Renal cortical epithelial cell (primary cell): ENCODE measurements at regions not wholly inside any gene's neighbourhood (a gene's known extent, or its start where the extent isn't known, plus 50 kb on each side); places are given as distances from the start of the nearest gene placed in this dataset.
A peak's percentile ranks its signal among the peaks of the same experiment; 100 is the strongest.

ENCODE experiments used
- DNase-seq: peaks from one replicate; pipeline ENCODE4 v3.0.0-alpha.2; 2011; ENCODE audit warnings: low read depth

DNA sequence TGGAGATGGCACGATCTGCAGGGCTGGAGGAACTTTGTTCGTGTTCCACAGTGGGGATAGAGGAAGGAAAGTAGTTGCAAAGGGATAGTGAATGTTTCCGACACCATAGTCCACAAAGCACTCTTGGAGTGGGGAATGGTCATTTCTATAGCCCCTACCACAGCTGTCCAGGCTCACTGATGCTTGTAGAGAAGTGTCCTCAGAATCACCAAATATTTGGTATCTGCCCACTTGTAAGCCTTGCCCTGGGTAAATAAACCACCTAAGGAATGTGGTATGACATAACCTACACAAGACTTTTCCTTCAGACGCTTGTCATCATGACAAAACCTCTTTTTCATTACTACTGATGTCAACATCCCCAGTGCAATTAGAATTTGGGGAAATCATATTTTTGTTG is 686.5 kb upstream of the ARGLU1 start:
- peak; percentile 23 for DNase-seq

DNA sequence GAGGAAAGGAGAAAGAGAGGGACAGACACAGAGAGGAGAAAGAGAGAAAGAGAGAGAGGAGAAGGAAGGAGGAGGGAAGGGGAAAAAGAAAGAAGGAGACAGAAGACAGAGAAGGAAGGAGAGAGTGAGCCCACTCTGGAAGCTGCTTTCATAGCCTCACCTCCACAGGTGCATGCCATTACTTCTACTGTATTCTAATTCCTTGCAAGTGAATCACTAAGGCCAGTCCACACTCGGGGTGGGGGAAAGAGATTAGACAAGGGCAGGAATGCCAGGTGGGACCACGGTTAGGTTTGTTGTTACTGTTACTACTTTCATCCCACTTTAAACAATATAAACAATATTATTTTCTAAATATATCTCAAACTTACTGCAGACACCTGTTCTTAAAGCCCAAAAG is 684.5 kb upstream of the ARGLU1 start:
- no peak for DNase-seq

DNA sequence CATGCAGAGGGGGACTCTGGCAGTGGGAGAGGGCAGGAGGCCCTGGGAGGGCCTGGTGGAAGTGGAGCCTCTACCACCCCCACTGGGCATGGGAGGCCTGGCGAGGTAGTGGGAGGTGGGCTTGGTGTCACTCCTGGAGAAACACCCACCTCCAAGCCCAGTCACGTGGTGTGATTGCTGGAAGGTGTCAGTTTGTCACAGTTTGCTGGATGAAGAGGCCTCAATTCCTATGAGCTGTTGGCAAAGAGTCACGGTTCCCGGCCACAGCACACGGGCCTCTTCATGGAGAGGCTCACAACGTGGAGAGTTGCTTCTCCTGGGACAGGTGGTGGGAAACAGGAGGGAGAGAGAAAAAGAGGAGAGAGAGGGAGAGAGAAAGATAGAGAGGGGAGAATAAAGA is 684.1 kb upstream of the ARGLU1 start:
- DNase-seq: no peak

DNA sequence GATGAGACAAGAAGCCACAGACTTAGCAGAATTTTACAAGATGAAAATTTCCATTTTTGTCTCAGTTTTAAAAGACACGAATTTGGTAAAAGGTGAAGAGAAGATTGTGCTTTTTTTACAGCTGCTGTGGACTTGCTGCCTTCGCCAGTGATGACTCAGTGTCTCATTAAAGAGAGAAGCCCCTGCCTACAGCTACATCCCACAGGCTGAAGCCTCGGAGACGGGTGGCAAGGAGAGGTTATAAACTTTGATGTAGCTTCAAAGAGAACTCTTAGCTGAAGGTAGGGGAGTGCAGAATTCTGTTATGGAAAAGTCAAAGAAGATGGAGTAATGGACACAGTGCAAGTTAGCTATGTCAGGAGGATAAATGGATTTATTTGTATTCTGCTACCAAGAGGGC is 683.4 kb upstream of the ARGLU1 start:
- DNase-seq: no peak

DNA sequence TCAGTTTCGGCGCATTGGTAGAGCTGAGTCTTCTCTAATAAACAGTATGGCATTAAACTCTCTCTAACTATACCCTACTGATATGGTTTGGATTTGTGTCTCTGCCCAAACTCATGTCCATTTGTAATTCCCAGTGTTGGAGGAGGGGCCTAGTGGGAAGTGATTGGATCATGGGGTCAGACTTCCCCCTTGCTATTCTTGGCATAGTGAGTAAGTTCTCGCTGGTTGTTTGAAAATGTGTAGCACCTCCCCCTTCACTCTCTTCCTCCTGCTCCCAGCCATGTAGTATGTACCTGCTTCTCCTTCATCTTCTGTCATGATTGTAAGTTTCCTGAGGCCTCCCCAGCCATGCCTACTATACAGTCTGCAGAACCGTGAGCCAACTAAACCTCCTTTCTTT is 682.7 kb upstream of the ARGLU1 start:
- peak; percentile 21 for DNase-seq

DNA sequence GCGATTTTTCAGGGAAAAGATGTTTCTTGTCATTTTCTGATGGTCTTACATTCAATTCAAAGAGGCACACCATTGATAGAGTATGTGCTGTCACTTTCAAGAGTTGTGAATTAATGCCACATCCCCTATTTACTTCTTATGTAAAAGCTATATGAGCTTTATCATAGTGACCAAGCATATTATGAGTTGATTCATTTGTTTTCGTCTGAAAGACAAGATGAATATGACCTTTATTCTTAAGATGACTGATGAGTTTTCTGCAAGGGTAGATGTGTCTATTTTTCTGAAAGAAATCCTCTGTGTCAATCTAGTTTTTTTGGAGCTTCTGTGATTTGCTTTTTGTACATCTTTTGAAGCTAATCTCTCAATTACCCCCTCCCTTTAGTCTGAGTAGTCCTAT is 676.3 kb upstream of the ARGLU1 start:
- no peak for DNase-seq

DNA sequence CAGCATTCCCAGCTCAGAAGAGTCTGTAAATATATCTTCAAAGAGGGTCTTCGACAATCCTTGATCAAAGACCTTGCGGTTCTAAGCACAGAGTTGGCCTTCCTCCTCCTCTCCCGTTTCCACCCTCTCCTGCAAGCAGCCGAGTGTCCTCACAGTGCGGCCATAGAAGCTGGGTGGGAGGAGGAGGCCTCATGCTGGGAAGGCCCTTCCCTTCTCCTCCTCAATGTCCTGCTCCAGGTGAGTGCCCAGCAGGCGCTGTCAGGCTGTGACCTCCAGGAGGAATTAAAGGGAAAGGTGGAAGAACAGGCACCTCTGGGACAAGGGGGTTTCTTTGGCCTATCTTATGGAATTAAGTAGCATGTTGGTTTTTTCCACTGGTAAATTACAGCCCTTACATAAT is 674.2 kb upstream of the ARGLU1 start:
- DNase-seq: no peak

DNA sequence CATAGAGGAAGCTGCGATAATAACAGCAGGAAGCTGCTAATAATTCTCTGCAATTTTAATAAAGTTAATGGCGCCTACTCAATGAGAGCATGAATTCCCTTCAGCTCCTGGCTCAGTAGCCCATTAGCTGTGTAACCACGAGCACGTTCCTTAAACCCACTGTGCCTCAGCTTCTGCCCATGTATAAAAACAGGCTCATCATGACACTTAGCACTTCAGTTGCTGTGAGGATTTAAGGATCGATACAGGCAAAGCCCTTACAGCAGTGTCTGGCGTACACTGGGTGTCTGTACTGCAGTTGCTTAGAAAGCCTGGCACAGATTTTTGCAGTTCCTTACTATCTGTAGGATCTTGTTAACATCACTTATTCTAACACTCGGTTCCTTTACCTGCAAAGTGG is 673.4 kb upstream of the ARGLU1 start:
- no peak for DNase-seq

DNA sequence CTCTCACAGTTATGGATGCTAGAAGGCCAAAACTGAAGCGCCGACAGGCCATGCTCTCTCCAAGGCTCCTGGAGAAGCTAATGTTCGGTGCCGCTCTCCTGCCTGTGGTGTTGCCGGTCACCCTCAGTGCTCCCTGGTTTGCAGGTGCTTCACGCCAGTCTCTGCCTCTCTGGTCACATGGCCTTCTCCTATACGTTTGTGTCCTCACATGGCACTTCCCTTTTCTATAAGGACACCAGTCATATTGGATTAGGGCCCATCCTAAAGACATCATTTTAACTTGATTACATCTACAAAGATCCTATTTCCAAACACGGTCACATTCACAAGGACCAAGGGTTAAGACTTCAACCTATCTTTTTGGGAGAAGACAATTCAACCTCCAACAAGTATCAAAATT is 671.3 kb upstream of the ARGLU1 start:
- no peak for DNase-seq

DNA sequence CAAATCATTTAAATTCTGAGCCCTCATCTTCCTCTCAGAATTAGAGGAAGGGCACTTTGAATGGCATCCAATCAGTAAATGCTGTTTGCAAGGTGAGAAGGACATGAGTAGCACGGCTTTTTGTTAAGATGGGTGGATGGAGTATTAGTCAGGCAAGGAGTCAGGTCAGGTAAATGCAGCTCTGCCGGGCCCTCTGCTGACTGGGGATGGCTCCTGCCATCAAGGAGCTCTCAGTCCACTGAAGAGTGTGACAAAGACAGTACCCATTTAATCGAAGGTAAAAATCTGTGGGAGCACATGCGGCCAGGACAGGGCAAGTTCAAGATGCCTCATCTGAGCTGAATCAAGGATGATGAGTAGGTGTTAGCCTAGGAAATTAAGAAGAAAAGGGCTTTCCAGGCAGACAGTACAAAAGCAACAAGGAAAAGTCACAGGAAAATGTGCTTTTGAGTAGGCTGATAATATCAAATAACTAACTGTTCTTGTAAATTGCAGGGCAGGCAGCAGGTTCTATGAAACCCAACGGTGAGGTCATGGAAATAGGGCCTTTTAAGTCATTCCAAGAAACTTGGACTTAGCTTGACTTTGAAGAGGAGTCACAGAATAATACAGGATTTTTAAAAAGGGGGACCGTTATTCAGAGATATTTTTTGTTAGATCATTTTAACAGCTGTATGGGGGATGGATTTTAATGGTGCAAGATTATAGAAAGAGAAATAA is 670.5 kb upstream of the ARGLU1 start:
- DNase-seq: no peak

DNA sequence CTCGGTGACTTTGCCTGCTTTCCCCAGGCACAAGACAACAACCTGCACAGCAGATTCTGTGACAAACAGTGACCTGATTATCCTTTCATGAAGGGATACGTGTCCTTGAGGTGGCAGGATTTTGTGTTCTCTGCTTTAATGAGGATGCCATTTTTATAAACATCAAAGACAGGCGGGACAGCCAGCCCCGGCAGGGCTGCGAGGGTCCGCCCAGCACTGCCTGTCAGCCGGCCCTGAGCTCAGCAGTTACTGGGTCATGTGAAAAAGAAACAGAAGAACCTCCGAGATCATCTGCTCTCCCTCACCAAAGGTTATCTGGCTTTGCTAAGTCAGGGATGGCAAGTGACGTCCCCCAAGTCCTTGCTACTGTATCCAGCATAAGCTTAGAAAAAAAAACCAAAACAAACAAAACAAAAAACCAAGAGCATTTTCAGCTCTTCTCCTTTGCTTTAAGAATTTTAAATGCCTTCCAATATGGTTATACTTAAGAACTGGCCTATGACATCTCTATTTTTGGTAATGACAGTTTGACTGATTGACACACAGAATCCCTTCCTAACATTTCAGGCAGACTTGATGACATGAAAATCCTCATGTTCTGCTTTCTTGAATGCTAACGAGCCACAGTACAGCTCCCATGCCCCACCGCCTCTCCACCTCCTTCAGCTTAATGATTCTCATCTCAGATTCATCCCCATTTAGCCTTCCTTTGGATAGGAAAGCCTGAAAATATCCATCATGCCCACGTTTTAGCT is 666.6 kb upstream of the ARGLU1 start:
- DNase-seq: no peak

DNA sequence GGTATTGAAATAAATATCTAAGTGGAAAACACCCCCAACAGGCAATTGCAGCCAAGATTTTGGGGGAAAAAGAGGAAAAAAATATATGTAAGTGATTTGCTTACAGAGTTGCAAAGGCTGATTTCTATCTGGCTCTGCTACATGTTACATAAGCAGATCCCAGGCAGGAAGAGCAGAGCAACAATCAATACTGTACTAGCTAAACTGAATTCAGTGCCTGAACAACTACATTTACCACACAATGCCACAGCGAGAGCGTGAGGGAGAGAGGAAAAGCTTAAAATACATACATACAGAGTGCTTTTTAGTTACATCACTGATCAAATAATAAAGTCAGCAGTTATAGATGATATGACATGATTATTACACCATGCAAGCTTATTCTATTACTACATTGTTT is 665.6 kb upstream of the ARGLU1 start:
- DNase-seq: no peak

DNA sequence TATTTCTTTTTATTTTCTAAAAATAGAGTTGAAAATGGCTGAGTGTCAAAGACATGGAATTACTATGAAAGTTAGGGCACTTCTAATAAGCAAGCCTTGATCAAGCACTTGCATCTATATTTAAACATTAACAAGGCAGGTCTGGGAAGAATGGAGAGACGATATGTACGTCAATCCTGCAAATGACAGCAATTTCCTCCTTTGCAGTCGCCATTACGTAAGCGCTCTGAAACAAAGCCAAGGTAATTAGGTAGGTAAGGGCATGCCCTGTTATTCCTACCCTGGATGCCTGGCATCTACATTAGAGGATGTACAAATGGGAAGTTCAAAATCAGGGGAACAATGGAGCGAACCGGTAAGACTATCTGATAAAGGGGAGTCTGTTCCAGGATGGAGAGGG is 664.0 kb upstream of the ARGLU1 start:
- no peak for DNase-seq

DNA sequence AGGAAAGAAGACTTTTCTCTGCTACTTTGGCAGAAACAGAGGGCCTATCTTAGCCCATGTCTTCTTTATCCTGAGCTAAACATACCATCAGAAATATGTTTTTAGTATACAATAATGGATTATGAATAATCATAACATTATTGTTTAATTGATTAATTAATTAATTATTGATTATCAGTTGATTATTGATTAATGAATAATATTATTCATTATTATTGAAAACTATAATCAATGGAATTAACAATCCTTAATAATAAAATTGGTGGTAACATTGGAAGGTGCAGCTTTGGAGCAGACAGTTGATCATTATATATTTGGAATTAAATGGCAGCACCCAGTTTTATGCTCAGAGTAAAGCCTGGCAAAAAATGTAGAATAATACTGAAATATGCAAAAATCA is 655.9 kb upstream of the ARGLU1 start:
- DNase-seq: no peak

DNA sequence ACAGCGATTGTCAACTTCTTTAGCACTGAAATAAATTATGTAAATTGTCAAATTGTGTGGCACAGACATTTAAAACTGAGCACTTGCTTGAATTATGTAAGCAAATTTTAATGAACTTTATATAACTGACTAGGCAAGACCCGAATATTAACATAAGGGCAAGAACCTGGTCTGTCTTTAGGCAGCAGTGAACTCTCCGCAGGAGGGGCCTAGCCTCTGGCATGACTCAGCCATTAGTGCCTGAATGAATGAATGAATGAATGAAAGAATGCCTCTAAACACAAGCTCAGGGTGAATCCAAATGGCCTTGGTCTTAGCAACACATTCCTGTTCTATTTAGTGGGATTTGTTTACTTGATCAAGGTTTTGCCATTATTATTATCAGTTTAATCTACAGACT is 654.7 kb upstream of the ARGLU1 start:
- DNase-seq: no peak

DNA sequence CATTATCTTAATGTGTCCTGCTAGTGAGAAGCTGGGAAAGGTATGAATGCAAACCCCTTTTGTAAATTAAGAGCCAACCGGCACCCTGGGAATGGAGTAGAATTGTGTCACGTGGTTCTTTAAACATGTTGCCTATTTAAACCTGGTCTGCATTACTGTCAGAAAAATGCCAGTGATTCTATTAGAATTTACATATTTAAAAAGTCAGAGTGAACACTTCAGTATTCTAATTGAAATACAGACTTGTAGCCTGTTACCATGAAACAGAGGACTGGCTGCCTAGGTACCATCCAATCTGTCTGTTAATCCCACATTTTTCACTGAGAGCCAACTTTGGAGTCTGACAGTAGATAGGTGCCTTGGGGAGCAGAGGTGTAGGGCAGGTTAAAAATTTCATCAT is 652.3 kb upstream of the ARGLU1 start:
- no peak for DNase-seq

DNA sequence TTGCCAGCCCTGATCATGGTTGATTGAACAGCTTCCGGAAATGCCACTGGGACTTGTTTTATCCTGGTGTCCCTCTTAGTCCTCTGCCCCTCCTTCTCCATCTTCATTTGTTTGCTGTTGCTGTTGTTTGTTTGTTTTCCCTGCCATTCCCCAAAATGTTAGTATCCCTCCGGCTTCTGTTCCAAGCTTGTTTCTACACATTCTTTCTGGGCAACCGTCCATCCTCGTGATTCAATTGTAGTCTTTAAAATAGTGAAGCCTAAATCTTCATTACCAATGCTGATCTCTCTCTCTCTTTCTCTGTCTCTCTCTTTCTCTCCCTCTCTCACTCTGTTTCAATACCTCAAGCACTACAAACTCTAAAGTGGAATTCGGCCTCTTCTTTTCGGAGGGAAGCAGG is 649.3 kb upstream of the ARGLU1 start:
- DNase-seq: no peak

DNA sequence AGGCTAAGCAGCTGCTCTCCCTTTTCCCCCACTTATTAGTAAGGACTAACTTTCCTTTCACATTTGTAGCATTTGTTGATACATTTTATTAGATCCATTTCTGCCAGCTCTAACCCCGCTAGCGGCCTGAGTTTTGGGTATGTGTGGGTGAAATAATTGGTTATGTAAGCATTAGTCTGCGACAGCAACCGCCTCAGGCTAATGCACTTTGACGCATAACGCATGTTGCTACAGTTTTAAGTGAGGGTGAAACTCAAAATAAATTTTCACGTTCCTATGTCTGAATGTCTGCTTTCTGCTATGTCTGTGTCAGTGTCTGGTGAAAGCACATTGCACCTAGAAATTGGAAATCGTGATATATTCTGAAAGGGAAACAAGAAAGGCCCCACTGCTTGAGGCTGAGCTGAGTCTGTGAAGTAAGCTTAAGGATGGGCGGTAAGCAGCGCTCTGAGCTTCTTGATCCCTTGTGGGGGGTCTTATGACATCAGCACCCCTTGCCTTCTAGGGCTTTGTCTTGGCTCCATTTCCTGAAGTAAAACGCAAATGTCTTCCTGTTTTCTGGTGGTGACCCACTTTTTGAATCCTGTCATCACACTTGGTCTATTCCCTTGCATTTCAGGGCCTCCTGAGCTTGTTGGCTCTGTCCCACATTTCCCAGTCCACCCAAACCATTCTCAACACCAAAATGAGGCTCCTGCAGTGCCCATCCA is 648.3 kb upstream of the ARGLU1 start:
- DNase-seq: peak; percentile 30

DNA sequence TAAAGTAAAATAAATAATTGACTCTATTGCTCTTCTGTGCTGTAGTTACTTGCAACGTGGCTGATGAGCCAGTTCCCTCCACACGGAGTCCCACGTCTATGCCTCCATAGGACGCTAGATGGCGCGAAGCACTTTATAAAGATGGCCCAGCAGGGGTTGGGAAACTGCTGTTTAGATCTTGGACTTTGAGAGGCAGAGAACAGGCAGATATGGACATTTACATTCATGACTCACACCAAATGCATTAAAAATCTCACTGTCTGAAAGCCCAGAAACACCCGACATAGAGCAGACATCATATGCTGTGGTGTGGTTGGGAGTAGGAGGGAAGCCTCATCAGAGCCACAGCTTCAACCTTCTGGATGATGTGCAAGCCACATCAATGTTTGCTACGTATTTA is 643.1 kb upstream of the ARGLU1 start:
- DNase-seq: peak; percentile 78

DNA sequence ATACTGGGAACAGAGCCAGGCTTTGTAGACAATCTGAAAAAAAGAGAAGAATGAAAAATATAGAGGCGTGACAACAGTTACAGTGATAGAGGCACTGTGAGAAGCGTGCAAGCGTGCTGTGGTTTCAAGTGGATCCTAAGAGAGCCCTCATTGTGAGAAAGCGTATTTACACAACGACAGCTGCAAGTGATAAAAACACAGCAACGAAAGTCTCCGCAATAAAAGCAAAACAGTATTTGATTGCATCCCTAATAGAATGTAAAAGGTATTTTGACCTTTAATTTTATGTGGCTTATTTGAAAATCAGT is 642.7 kb upstream of the ARGLU1 start:
- DNase-seq: no peak

DNA sequence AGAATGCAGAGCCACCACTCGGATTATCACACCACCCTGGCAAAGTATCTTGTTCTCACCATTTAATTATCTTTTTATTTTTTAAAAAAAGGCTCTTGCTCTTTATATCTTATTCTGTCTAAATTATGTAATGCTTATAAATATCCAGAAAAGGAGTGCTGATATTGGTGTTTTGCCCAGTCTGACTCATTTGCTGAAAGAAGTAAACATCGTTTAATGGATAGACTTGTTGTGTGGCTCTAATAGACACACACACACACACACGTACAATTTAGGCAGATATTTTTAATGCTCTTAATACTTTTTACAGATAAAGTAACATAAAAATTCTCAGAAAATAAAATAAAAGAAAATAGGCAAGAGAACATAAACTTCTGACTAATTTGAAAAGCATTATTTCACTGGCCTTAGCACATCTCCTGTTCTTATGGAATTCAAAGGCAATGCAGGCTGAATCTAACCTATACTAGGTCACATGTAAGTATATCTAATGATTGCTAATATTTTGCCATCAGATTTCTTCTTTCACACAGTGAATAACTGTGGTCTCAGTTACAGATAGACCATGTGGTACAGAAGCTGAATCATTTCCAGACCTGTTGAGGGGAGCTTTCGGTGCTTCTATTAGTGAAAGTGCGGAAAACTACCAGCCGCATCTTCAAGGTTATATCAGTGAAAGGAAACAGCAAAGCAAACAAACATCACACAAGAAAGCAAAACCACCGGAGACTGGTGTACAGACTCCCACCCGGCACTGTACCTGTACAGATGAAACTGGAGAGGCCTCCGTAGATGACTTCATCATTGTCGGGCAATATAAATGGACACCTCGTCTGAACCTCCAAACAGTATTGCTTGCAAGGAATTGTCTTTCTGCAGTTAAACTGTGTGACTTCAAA is 642.1 kb upstream of the ARGLU1 start:
- DNase-seq: no peak

DNA sequence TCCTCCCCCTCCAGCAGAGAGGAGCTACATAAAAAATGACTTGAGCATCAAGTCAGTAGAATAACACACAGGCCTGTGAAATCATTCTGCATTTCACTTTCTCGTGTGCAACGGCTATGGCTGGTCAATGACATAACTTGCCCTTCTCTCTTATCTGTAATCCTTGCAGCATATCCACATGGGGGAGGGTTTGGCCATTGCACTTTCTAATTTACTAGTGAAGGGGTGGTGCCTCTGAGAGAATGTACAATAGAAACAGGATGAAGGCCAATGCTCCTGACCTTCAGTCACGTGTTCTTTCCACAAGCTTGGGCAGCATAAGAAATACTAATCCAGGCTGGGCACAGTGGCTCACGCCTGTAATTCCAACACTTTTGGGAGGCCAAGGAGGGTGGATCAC is 641.0 kb upstream of the ARGLU1 start:
- DNase-seq: no peak
